ENCODE measurements at regions not wholly inside any gene's neighbourhood (a gene's known extent, or its start where the extent isn't known, plus 50 kb on each side); places are given as distances from the start of the nearest gene placed in this dataset.

- DNase-seq, result no peak
These were observed 306.3 kb upstream of the SP8 start for GRCh38 chr7:21092766-21093702.

GRCh38 chr7:21094589-21094988, 307.9 kb upstream of the SP8 start:
- no peak for DNase-seq

GRCh38 chr7:21099432-21099831, 312.7 kb upstream of the SP8 start:
- DNase-seq, result no peak

- no peak for DNase-seq
These were observed 313.3 kb upstream of the SP8 start for GRCh38 chr7:21099955-21100354.

- DNase-seq, result no peak
These were observed 314.9 kb upstream of the SP8 start for GRCh38 chr7:21101541-21101940.

- DNase-seq, result no peak
These were observed 316.9 kb upstream of the SP8 start for GRCh38 chr7:21103426-21104123.

GRCh38 chr7:21104124-21104500, 317.4 kb upstream of the SP8 start:
- no peak for DNase-seq

- DNase-seq, result no peak
These were observed 319.6 kb upstream of the SP8 start for GRCh38 chr7:21106296-21106732.

GRCh38 chr7:21107101-21107500, 320.4 kb upstream of the SP8 start:
- DNase-seq, result no peak

GRCh38 chr7:21108182-21108581, 319.7 kb upstream of the SP4 start:
- no peak for DNase-seq

GRCh38 chr7:21113609-21114415, 314.1 kb upstream of the SP4 start:
- no peak for DNase-seq

- DNase-seq, result no peak
These were observed 304.3 kb upstream of the SP4 start for GRCh38 chr7:21123586-21123985.

GRCh38 chr7:21125297-21125696, 302.6 kb upstream of the SP4 start:
- DNase-seq, result no peak

- no peak for DNase-seq
These were observed 299.6 kb upstream of the SP4 start for GRCh38 chr7:21128062-21128817.

- DNase-seq, result no peak
These were observed 296.0 kb upstream of the SP4 start for GRCh38 chr7:21131897-21132296.

GRCh38 chr7:21134631-21135030, 293.3 kb upstream of the SP4 start:
- no peak for DNase-seq

GRCh38 chr7:21135437-21135836, 292.4 kb upstream of the SP4 start:
- no peak for DNase-seq

- DNase-seq, result no peak
These were observed 290.2 kb upstream of the SP4 start for GRCh38 chr7:21137640-21138039.

- DNase-seq, result no peak
These were observed 287.3 kb upstream of the SP4 start for GRCh38 chr7:21140622-21141021.

GRCh38 chr7:21141476-21141875, 286.4 kb upstream of the SP4 start:
- DNase-seq, result no peak

- DNase-seq, result no peak
These were observed 285.8 kb upstream of the SP4 start for GRCh38 chr7:21142081-21142480.

All from right kidney (tissue), 1 donor.